ENCODE measurements at regions not wholly inside any gene's neighbourhood (a gene's known extent, or its start where the extent isn't known, plus 50 kb on each side); places are given as distances from the start of the nearest gene placed in this dataset.
"Not testable (repeated sequence)": the region's sequence is repeated elsewhere in the genome, so short reads cannot be mapped to it uniquely, and the experiment has no call there.

GRCh38 chr5:83001796-83002381, 75.3 kb downstream of the TMEM167A start:
- DNase-seq, result no peak

- no peak for DNase-seq
These were observed 76.3 kb downstream of the TMEM167A start for GRCh38 chr5:83000922-83001321.

DNA sequence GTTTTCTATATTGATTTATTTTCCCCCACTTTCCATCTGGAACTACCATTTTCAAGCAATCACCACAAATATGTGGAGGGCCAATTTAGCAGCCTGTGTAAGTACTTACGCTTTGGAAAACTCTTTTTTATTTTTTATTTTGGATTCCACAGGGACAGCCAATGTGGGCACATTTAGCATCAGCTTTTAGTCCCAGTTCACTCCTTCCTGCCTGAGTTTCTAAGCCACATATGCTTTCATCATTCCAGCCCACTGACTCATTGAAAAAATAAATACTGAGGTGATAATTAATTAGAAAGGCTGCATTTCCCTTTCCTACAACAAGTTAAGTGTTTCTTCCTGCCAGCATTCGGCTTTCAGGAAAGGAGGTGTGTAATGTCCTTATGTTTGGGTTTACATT, 76.8 kb downstream of the TMEM167A start:
- DNase-seq, result no peak

DNA sequence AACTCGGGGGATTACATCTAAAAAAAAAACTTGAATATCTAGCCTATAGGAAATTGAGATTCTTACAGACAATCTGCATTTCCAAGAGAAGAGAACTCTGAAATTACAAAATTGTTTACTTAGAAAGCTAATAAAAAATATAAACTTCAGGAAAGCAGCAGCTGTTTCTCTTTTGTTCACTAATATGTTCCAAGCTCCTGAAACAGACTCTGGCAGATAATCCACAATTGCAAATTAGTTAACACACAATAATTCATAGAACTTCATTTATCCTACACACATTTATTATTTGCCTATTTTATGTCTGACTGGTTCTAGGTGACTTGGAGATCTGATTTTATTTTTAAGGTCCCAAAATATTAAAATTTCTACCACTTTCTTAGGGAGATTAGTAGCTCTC, 83.8 kb downstream of the TMEM167A start:
- no peak for DNase-seq

DNA sequence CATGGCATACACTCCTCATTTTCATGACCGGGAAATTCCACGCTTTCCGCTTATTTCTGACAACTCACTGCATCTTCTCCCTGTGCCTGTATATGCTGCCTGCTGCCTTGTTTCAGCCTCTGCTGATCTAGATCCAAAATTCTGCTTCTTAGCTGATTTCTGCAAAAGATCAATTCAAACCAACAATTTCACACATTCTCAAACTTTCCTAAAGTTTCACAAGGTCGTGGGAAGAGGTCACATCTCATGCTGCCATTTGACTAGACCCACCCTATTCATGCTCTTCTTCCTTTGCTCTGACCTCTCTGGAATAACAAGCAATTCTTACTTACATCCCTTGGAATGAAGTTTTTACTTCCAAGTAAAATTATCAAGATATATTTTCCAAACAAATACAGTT, 84.5 kb downstream of the TMEM167A start:
- no peak for DNase-seq

DNA sequence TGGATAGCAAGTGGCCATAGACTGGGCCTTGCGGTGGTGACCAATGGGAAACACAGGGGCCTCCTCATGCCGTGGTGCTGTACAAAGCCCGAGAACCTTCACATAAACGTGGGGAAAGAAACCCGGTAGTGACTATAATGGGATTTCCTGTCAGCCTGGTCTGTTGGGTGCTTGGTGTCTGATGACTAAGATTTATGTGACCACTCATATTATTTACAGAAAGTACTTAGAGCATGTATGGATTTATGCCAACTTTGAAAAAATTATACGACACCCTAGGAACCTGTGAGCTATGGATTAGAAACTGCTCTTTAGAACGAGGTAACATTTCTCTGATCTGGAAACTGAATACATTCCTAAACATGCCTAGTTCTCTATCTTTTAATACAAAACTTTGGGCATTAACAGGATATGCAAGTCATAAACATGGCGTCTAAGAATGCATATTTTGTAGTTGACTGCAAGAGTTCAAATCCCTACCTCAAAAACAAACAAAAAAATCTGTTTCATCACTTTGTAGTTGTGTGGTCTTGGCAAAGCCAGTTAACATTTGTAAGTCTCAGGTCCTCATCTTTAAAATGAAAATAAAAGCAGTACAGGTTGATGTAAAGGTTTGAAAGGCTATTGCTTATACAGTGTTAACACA, 85.4 kb downstream of the TMEM167A start:
- DNase-seq, result no peak

DNA sequence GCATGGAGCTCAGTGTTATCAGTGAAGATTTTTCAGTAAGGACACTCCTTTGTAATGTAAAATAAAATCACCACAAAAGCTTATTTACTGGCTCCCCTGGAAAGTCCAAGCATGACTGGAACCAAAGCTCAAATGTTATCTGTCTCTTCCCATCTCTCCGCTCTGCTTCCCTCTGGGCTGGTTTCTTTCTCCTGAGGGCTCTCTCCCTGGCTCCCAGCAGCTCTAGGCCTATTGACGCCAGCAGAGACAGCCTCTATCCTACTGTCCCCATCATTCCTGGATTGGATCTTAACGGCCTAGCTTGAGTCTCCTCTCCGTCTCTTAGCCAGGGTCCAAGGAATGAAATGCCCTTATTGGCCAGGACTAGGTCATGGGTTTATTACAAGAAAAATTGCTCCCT, 86.1 kb downstream of the TMEM167A start:
- DNase-seq, result no peak

- no peak for DNase-seq
These were observed 90.0 kb downstream of the TMEM167A start for GRCh38 chr5:82987188-82987587.

DNA sequence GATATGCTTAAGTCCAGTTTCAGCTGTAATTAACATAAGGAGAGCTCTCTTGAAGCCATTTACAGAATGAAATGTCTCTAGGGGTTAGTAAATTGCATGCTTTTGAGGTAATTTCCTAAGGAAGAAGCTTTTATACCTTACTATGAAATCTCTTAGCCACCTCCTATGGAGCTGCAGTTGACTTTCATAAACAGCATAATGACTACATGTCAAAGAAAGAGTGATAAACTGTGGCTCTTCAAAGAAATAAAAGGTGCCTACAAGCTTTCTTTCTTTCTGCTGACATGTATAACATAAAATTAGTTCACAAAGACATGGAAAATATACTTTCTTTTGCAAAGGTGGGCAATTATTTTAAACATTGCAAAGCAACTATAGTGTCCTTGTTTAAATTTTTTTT, 90.8 kb downstream of the TMEM167A start:
- DNase-seq, result no peak

DNA sequence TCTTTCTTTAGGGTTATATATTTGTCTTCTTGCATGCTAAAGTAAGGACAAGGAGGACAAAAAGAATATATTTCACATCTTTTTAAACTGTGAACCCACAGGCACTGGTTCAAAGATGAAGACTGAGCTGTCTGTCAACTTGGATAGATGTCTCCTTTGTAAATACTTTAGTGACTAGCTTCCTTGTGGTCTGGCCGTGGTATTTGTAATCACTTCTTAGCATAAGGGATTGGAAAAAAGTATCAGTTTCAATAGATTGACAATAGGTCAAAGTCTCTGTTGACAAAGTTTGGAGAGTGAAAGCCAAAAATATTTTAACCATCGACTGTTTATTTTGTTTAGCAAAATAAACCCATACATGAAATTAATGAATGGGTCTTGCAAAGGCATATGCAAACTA, 91.4 kb downstream of the TMEM167A start:
- no peak for DNase-seq

DNA sequence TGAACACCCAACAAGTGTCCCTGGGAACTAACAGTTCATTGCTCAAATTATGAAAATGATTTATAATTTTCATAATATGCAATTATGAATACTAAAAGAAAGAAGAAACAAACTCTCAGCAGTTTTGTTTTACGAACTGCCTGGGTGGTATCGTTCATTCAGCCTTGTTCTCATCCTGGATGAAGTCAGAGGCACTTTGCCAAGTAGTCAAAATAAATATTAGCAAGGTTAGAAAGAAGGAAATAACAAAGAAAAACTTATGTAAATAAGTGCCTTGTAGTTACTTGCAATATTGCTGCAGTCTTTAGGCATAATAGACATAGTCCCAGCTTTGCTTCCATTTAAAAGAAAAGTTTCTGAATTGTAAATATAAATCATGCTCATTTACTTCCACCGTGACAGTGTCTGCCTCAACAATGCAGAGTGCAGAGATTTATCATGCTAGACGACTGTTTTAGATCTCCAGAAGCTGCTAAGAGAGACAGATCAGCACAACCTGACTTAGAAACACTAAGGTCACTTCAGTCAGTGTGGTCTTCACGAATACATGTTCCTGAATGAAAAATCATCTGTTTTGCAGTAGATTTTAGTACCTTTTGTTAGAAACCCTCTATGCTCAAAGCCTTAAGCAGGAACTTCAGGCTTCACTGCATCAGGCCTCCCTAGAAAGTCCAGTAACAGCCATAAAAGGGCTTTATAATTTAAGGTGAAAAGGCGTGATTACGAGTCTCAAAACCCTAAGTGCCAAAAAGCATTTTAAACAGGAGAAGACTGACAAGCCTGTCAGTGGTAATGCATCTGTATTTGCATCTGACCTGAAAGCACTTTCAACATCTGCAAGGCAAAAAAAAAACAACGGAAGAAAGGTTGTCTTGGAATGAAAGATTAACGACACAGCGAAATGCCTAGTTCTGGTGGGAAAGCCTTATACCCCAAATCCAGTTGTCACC, 92.1 kb downstream of the TMEM167A start:
- no peak for DNase-seq

DNA sequence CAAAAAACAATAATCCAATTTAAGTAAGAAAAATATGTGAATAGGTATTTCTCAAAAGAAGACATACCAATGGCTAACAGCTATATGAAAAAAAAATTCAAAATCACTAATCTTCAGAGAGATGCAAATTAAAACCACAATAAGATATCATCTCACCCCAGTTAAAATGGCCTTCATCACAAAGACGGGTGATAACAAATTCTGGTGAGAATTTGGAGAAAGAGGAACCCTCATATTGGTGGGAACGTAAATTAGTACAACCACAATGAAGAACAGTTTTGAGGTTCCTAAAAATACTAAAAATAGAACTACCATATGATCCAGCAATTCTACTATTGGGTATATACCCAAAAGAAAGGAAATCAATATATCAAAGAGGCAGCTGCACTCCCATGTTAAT, 94.3 kb downstream of the TMEM167A start:
- no peak for DNase-seq

DNA sequence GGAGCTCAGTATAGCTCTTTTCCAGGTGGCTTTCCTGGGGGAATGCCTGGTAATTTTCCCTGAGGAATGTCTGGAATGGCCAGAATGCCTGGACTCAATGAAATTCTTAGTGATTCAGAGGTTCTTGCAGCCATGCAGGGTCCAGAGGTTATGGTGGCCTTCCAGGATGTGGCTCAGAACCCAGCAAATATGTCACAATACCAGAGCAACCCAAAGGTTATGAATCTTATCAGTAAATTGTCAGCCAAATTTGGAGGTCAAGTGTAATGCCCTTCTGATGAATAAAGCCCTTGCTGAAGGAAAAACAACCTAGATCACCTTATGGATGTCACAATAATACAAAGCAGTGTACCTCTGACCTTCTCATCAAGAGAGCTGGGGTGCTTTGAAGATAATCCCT, 100.3 kb downstream of the TMEM167A start:
- DNase-seq, result not testable (repeated sequence)

- no peak for DNase-seq
These were observed 101.4 kb downstream of the TMEM167A start for GRCh38 chr5:82975812-82976211.

GRCh38 chr5:82975396-82975795, 101.8 kb downstream of the TMEM167A start:
- no peak for DNase-seq

DNA sequence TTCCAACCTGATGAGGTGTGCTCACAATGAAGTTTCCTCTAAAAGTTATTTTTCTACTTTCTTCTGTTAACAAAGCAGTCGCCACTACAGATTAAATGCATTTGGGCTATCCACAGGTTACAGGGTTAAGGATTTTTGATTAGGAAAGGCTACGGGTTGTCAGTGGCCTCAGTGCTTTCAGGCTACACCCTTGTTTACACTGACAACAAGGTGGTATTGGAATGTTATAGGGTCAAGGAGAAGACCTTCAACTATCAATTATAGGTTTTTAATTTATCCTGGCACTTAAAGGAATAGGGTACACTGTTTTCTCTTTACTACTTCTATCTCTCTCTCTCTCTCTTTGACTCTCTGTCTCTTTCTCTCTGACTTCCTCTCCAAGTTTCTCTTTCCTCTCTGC, 102.8 kb downstream of the TMEM167A start:
- not testable (repeated sequence) for DNase-seq

DNA sequence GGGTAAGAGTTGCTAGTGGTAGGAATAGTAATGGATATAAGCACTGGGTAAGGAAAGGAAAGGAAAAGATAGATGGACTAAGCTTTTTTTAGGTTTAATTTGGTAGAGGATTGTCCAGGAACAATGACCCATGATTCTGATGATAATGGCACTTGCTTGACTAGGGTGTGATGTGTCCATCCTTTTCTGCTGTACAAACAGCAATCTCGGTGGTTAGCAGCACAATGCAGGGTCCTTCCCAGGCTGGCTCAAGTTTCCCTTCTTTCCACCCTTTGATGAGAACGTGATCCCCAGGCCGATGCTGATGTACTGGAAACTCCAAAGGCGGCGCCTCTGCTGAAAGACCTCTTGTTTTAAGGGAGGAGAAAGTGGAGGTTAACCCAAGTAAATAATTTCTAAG, 105.3 kb downstream of the TMEM167A start:
- DNase-seq, result no peak

GRCh38 chr5:82971034-82971806, 106.0 kb downstream of the TMEM167A start:
- not testable (repeated sequence) for DNase-seq

DNA sequence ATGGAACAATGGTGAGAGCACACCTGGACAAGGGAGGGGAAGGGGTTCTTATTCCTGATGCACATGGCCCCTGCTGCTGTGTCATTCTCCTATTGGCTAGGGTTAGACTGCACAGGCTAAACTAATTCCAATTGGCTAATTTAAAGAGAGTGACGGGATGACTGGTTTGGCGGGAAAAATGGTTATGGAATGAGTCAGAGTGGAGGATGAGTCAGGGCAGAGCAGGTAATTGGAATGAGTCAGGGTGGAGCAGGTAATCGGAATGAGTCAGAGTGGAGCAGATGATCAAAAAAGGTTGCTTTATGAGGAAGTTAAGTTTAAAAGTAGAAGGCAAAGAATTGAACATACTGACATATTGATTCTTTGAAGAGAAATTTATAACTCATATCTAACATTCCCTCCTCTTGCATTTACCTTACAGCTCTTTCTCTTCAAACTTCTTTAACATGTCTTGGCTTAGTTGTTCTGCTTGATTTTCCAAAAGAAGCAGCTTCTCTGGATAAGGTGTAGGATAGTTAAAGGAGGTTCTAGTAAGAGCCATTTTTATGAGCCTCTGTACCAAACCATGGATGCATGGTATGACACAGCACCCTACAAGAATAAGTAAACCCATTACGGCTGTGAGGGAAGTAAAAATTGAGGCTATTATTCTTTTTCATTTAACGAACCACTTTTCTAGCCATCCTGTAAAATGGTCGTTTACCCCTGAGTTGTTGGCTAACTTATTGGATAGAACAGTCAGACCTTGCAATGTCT, 107.8 kb downstream of the TMEM167A start:
- not testable (repeated sequence) for DNase-seq

DNA sequence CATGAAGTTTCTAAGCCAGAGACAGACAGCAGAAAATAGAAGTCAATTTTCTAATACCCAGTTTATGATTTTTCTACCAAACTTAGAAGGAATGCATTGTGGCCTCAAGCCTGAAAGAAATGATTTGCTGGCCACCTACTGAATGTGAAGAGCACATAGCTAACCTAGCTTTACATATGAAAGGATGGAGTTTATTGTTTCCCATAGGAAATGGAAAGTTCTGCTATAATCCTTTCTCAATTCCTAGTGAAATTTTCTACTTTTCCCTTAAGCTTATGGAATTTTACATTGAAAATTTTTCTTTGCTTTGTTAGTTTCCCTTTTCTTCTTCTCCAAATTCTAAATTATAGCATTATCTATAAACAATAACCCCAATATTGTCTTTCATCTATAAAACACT, 110.1 kb downstream of the TMEM167A start:
- no peak for DNase-seq

GRCh38 chr5:82959466-82959865, 117.7 kb downstream of the TMEM167A start:
- DNase-seq, result no peak

- DNase-seq, result no peak
These were observed 120.6 kb downstream of the TMEM167A start for GRCh38 chr5:82956600-82956999.

Data from CD4-positive, alpha-beta T cell treated with Interleukin-12 subunit alpha and Interleukin-12 subunit beta, for 1 hour (primary cell).